ENCODE measurements at regions not wholly inside any gene's neighbourhood (a gene's known extent, or its start where the extent isn't known, plus 50 kb on each side); places are given as distances from the start of the nearest gene placed in this dataset.

GRCh38 chr4:141335166-141335565 lies 114.5 kb downstream of the ZNF330 start:
- TF ChIP-seq, protein P1, sequence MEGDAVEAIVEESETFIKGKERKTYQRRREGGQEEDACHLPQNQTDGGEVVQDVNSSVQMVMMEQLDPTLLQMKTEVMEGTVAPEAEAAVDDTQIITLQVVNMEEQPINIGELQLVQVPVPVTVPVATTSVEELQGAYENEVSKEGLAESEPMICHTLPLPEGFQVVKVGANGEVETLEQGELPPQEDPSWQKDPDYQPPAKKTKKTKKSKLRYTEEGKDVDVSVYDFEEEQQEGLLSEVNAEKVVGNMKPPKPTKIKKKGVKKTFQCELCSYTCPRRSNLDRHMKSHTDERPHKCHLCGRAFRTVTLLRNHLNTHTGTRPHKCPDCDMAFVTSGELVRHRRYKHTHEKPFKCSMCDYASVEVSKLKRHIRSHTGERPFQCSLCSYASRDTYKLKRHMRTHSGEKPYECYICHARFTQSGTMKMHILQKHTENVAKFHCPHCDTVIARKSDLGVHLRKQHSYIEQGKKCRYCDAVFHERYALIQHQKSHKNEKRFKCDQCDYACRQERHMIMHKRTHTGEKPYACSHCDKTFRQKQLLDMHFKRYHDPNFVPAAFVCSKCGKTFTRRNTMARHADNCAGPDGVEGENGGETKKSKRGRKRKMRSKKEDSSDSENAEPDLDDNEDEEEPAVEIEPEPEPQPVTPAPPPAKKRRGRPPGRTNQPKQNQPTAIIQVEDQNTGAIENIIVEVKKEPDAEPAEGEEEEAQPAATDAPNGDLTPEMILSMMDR (conservative IDR thresholded peaks at IDR 0.05) = no peak
- TF ChIP-seq EZH2 (IDR thresholded peaks at IDR 0.05; ENCODE audit: low read depth) = no peak
